ENCODE measurements at regions not wholly inside any gene's neighbourhood (a gene's known extent, or its start where the extent isn't known, plus 50 kb on each side); places are given as distances from the start of the nearest gene placed in this dataset.

- Histone ChIP-seq H3K27ac (no peak overlapping the region), H3K4me1 (no peaks in the 10 kb centered on the region), H3K27me3 (ENCODE audit: insufficient read depth in 3 of 3, low read length in 2 of 3) (no peaks in the 10 kb centered on the region), H3K4me3 (no peak overlapping the region), H3K9me3 (no peaks in the 10 kb centered on the region), H3K36me3 (ENCODE audit: insufficient read depth in 1 of 2, low read depth in 1 of 2) (no peaks in the 10 kb centered on the region)
- no peak for TF ChIP-seq CTCF (IDR thresholded peaks at IDR 0.05)
- ATAC-seq (no peak), DNase-seq (no peak)
- 93 to 96% (median 93%) methylated on average over 9 of the region's 9 CpGs for WGBS, 3 donors
- intact Hi-C loops (cut with DNase I): no loop called here
Observed at GRCh38 chr16:54484700-54485099, 198.1 kb upstream of the IRX3 start.

DNA sequence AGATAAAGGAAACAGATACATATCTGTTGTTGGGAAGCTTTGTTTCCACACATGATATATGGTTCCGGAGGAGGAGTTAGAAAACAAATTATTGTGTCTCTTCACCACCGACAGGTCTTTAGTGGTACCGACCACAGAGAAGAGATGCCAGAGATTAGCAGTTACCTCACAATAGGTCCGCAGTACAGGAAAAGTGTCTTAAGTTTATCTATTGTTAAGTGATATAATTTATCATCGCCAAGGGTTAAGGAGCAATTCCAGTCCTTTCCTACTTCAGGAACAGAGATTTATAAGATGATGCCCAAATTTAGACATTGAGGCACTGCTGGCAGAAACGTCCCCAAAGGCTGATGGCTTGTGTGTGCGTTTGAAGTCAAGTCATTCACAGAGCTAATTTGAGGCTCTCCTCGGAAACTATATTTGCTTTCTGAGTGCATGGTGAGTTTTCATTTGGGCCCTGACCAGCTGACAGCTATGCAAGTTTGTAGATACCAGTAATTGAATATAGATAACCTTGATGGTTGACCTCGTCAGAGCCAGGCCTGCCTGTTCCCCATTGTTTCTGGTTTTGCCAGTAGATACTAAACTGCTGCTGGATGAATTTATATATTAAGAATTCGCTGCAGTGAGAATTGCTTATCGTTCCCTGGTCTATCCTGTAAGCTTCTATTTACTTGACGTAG lies 196.4 kb upstream of the IRX3 start:
- H3K9me3 ChIP-seq: no peaks in the 10 kb centered on the region
- no peak overlapping the region for H3K27ac ChIP-seq
- ATAC-seq (no peak), DNase-seq (no peak)
- H3K4me3 ChIP-seq: no peak overlapping the region
- intact Hi-C loops (cut with DNase I): no loop called here
- H3K4me1 ChIP-seq: no peaks in the 10 kb centered on the region
- H3K36me3 ChIP-seq (ENCODE audit: insufficient read depth in 1 of 2, low read depth in 1 of 2): no peaks in the 10 kb centered on the region
- no peaks in the 10 kb centered on the region for H3K27me3 ChIP-seq (ENCODE audit: insufficient read depth in 3 of 3, low read length in 2 of 3)
- WGBS, 3 donors: 72 to 74% (median 73%) methylated on average over 12 of the region's 12 CpGs
- no peak for TF ChIP-seq CTCF (IDR thresholded peaks at IDR 0.05)

DNA sequence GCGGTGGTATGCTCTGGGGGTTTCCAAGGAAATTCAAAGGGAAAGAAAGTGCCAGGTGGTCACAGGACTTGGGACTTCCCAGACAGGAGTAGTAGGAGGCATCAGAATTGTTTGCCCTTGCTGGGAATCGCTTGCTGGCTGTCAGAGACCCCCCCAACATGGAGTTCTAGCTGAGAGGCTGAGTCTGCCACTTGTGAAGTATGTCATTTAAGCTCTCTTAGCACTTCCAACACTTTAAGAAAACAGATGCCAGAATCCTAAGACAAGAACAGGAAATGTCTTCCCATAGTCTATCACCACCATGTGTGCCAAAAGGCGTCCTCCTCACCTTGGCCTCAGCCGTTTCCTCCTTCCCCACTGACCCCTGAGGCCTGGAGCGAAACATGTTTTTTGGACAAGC lies 193.8 kb upstream of the IRX3 start:
- ATAC-seq (no peak), DNase-seq (no peak)
- Histone ChIP-seq H3K4me1 (no peaks in the 10 kb centered on the region), H3K27ac (no peak overlapping the region), H3K4me3 (no peak overlapping the region), H3K36me3 (ENCODE audit: insufficient read depth in 1 of 2, low read depth in 1 of 2) (no peaks in the 10 kb centered on the region), H3K9me3 (no peaks in the 10 kb centered on the region), H3K27me3 (ENCODE audit: insufficient read depth in 3 of 3, low read length in 2 of 3) (no peaks in the 10 kb centered on the region)
- WGBS, 3 donors: 78 to 79% (median 78%) methylated on average over 5 of the region's 5 CpGs
- intact Hi-C loops (cut with DNase I): no loop called here
- TF ChIP-seq CTCF (IDR thresholded peaks at IDR 0.05): no peak

- ATAC-seq: no peak
- intact Hi-C loops (cut with DNase I): no loop called here
- no peak overlapping the region for H3K4me3 ChIP-seq
- no peak for TF ChIP-seq CTCF (IDR thresholded peaks at IDR 0.05)
- DNase-seq: no peak
- H3K9me3 ChIP-seq: no peaks in the 10 kb centered on the region
- no peaks in the 10 kb centered on the region for H3K4me1 ChIP-seq
- no peaks in the 10 kb centered on the region for H3K27me3 ChIP-seq (ENCODE audit: insufficient read depth in 3 of 3, low read length in 2 of 3)
- H3K27ac ChIP-seq: no peak overlapping the region
- WGBS, 3 donors: 90 to 95% (median 92%) methylated on average over 1 of the region's 1 CpG
- H3K36me3 ChIP-seq (ENCODE audit: insufficient read depth in 1 of 2, low read depth in 1 of 2): no peaks in the 10 kb centered on the region
Observed at GRCh38 chr16:54479546-54479945, 193.0 kb upstream of the IRX3 start.

GRCh38 chr16:54477714-54478113 lies 191.1 kb upstream of the IRX3 start:
- ATAC-seq (no peak), DNase-seq (no peak)
- H3K36me3 ChIP-seq (ENCODE audit: insufficient read depth in 1 of 2, low read depth in 1 of 2): no peaks in the 10 kb centered on the region
- no peak for TF ChIP-seq CTCF (IDR thresholded peaks at IDR 0.05)
- no peaks in the 10 kb centered on the region for H3K27me3 ChIP-seq (ENCODE audit: insufficient read depth in 3 of 3, low read length in 2 of 3)
- H3K9me3 ChIP-seq: no peaks in the 10 kb centered on the region
- WGBS, 3 donors: 27 to 36% (median 35%) methylated on average over 6 of the region's 6 CpGs
- no peak overlapping the region for H3K27ac ChIP-seq
- H3K4me3 ChIP-seq: no peak overlapping the region
- no peaks in the 10 kb centered on the region for H3K4me1 ChIP-seq
- intact Hi-C loops (cut with DNase I): no loop called here

All from psoas muscle (tissue), 7 donors.